ENCODE measurements at regions not wholly inside any gene's neighbourhood (a gene's known extent, or its start where the extent isn't known, plus 50 kb on each side); places are given as distances from the start of the nearest gene placed in this dataset.
A peak's percentile ranks its signal among the peaks of the same experiment; 100 is the strongest.

DNA sequence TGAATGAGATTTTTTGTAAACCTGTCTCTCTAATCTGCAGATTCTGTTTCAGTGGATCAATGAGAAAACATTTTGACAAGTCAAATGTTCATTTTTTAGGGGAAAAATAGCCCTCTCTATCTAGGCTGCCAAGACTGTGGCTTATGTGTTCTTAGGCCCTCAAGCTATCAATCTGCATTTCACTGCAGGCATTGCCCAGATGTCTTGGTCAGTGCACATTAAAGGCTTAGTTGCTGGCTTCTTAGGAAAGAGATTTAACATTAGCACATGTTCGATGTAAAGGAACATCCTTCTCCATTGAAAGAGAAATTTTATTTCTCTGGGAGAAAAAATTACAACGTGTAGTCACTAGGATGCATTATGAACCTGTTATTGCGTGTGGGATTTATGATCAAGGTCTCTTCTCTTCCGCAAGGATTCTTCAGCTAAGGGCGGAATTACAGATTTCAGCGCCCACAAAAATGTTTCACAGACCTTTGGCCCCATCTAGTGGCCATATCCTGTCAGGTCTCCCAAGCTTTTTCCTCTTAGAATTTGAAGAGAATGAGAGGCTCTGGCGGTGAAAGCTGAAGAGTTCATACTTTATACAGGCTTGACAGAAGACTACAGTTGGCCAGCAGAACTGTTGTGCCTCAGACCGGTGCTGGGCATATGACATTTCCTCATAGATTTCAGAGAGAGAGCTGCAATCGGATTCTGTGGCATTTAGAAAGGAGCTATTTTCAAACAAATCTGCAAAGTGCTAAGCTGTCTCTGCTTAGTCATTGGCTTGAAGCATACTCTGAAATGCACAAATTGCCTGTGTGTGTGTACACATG, 144.6 kb upstream of the NOCT start (continued):
- TF ChIP-seq MAZ (IDR thresholded peaks at IDR 0.05; ENCODE audit: borderline replicate concordance, low read depth, low read length) = no peak
- peak; percentile 87 for TF ChIP-seq SMC3 (IDR thresholded peaks at IDR 0.05; ENCODE audit: low read depth, low read length)

DNA sequence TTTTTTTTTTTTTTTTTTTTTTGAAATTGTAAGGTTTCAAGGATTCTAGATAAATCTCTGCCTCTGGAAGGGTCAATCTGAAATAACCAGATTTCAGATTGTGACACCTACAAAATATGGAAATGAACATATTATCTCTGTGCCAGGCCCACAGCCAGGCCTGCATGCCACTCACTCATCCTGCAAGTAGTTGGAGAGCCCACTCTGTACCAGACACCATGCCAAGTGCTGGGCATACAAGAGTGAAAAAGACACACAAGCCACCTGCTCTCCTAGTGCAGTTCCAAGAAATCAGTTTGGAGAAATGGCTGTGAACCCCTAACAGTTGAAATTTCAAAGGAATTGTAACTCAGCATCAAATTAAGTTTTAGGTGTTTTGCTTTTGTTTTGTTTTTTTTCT, 145.9 kb upstream of the NOCT start:
- Histone ChIP-seq H2BK20ac (ENCODE audit: low read depth, low read length) (peak overlapping the region; percentile 65; the same call in 1 of the 2 replicates), H3K4me1 (ENCODE audit: control insufficient read depth, insufficient read depth, low read length) (peaks cover 12% of the 10 kb centered on the region), H3K4me2 (ENCODE audit: low read depth, low read length) (no peak overlapping the region), H3K9ac (ENCODE audit: low read depth, low read length) (no peak overlapping the region), H2BK15ac (ENCODE audit: low read depth, low read length) (peak overlapping the region; percentile 90; the same call in 1 of the 3 replicates), H3K27ac (ENCODE audit: insufficient read depth, low read length) (no peak overlapping the region), H4K20me1 (ENCODE audit: insufficient read depth, low read length) (no peaks in the 10 kb centered on the region), H4K91ac (ENCODE audit: insufficient read depth, low read depth, low read length) (peak overlapping the region; percentile 65; the same call in 1 of the 2 replicates), H2AK9ac (replicated peaks; ENCODE audit: low read depth, low read length, poor library complexity) (no peak overlapping the region), H2AFZ (replicated peaks; ENCODE audit: low read length, poor library complexity) (no peak overlapping the region), H2AK5ac (ENCODE audit: low read depth, low read length) (peak overlapping the region; percentile 71; the same call in 1 of the 2 replicates), H3K79me1 (ENCODE audit: low read depth in 1 of 2, low read length in 2 of 2) (no peaks in the 10 kb centered on the region), H3K56ac (ENCODE audit: extremely low read depth, insufficient read depth, low read length) (no peak overlapping the region), H2BK5ac (ENCODE audit: low read depth, low read length, poor library complexity, severe bottlenecking) (no peak overlapping the region), H4K8ac (ENCODE audit: low read depth in 2 of 2, low read length in 2 of 2) (peak overlapping the region in 1 of 2 experiments; percentile 50; a peak in 1 of 4 replicates), H3K36me3 (ENCODE audit: control insufficient read depth, insufficient read depth, low read length) (no peaks in the 10 kb centered on the region), H3K18ac (ENCODE audit: low read depth, low read length) (0 out of 2 replicates have a peak overlapping the region, but pooled peaks have one; percentile 2), H3K27me3 (ENCODE audit: control insufficient read depth, insufficient read depth, low read length) (peaks cover 5% of the 10 kb centered on the region), H4K5ac (ENCODE audit: low read depth, low read length) (peak overlapping the region; percentile 9; the same call in 1 of the 2 replicates), H3K4me3 (ENCODE audit: insufficient read depth, low read depth, low read length) (no peak overlapping the region), H3K23ac (ENCODE audit: low read depth, low read length) (no peak overlapping the region), H2BK120ac (ENCODE audit: low read depth, low read length) (peak overlapping the region; percentile 87), H3K4ac (ENCODE audit: low read depth, low read length) (peak overlapping the region; percentile 52; the same call in 1 of the 2 replicates), H3K14ac (replicated peaks; ENCODE audit: low read depth, low read length) (no peak overlapping the region), H3K9me3 (ENCODE audit: control insufficient read depth, insufficient read depth, low read length) (no peaks in the 10 kb centered on the region), H3K9me1 (ENCODE audit: insufficient read depth, low read length) (peaks cover 11% of the 10 kb centered on the region)
- TF ChIP-seq CTCF (conservative IDR thresholded peaks at IDR 0.05; ENCODE audit: low read depth, low read length) (no peak), RAD21 (IDR thresholded peaks at IDR 0.05; ENCODE audit: low read length) (no peak), NFE2L2 (IDR thresholded peaks at IDR 0.05; ENCODE audit: low read depth, low read length) (no peak), MAZ (IDR thresholded peaks at IDR 0.05; ENCODE audit: borderline replicate concordance, low read depth, low read length) (no peak), CHD1 (IDR thresholded peaks at IDR 0.05; ENCODE audit: low read depth, low read length) (no peak), USF2 (IDR thresholded peaks at IDR 0.05; ENCODE audit: low read depth, low read length) (no peak), CEBPB (IDR thresholded peaks at IDR 0.05; ENCODE audit: low read depth, low read length) (no peak), MXI1 (IDR thresholded peaks at IDR 0.05; ENCODE audit: borderline replicate concordance, low read depth, low read length) (no peak), MAFK (IDR thresholded peaks at IDR 0.05; ENCODE audit: low read depth, low read length) (no peak)
- no peak for ATAC-seq (ENCODE audit: low read depth)
- dilution Hi-C loops (cut with HindIII; ENCODE audit: low sequenced_read_pairs, unreplicated experiment) (no loop called here), intact Hi-C loops (cut with micrococcal nuclease) (loop anchor here (2.0 to 10.0 kb wide), 9 partner anchors 181 to 1337 kb away; partner anchors contain the start of gene PCDH18), in situ Hi-C loops (cut with MboI; ENCODE audit: low sequenced_read_pairs) (loop anchor here (5.0 to 25.0 kb wide), 2 partner anchors 657 to 832 kb away; no protein-coding TSS in a partner anchor)
- no peak for DNase-seq
- BruUV-seq (replicated peaks) = no TSS peak
- ChIA-PET POLR2A (ENCODE audit: unreplicated experiment) (interaction anchor here (0.7 kb wide), 2 partner anchors 180 to 834 kb away, joined by 24 read pairs; no protein-coding TSS in a partner anchor), CTCF (interaction anchor here (0.7 kb wide), 1 partner anchor 829 kb away, joined by 7 read pairs; no protein-coding TSS in a partner anchor)
